ENCODE measurements at regions not wholly inside any gene's neighbourhood (a gene's known extent, or its start where the extent isn't known, plus 50 kb on each side); places are given as distances from the start of the nearest gene placed in this dataset.

- no peak for DNase-seq
These were observed 62.4 kb upstream of the ARG1 start for GRCh38 chr6:131510591-131510990.

GRCh38 chr6:131519670-131520436 is 53.2 kb upstream of the ARG1 start:
- peak; percentile 46 for DNase-seq
